ENCODE measurements at regions not wholly inside any gene's neighbourhood (a gene's known extent, or its start where the extent isn't known, plus 50 kb on each side); places are given as distances from the start of the nearest gene placed in this dataset.
"Not testable (repeated sequence)": the region's sequence is repeated elsewhere in the genome, so short reads cannot be mapped to it uniquely, and the experiment has no call there.

- no peaks in the 10 kb centered on the region for H3K36me3 Mint-ChIP-seq (ENCODE audit: low read depth)
- Histone ChIP-seq H2AFZ (peak overlapping the region; percentile 2; the same call in 1 of the 2 replicates), H3K27me3 (ENCODE audit: insufficient read depth) (no peaks in the 10 kb centered on the region), H3K4me2 (peak overlapping the region; percentile 65; the same call in 1 of the 2 replicates), H3K4me1 (ENCODE audit: insufficient read depth) (peaks cover 18% of the 10 kb centered on the region), H3K9me2 (ENCODE audit: insufficient read depth) (0 out of 2 replicates have a peak, but pooled peaks cover 4% of the 10 kb centered on the region), H3K4me3 (no peak overlapping the region), H3K36me3 (ENCODE audit: insufficient read depth) (no peaks in the 10 kb centered on the region), H3K27ac (ENCODE audit: low read depth) (0 out of 2 replicates have a peak overlapping the region, but pooled peaks have one; percentile 0), H4K20me1 (replicated peaks; ENCODE audit: insufficient read depth) (no peaks in the 10 kb centered on the region), H3F3A (replicated peaks; ENCODE audit: low read depth) (no peaks in the 10 kb centered on the region), H3K79me2 (replicated peaks; ENCODE audit: insufficient read depth) (no peaks in the 10 kb centered on the region)
- H3K4me1 Mint-ChIP-seq = peaks cover 24% of the 10 kb centered on the region
- H3K27me3 Mint-ChIP-seq (ENCODE audit: insufficient read depth, low read depth, poor library complexity) = no peaks in the 10 kb centered on the region
- H3K27ac Mint-ChIP-seq = no peak overlapping the region
- ATAC-seq (peak; percentile 75), DNase-seq (ENCODE audit: low spot score) (peak; percentile 62)
- H3K9me3 Mint-ChIP-seq = no peaks in the 10 kb centered on the region; the same call in 2 of the 3 replicates
- TF ChIP-seq ZNF331 (CRISPR knock-in tag; IDR thresholded peaks at IDR 0.05; ENCODE audit: low read depth) (no peak), POLR2AphosphoS5 (IDR thresholded peaks at IDR 0.05; ENCODE audit: low read depth) (no peak), ZNF114 (CRISPR knock-in tag; IDR thresholded peaks at IDR 0.05) (no peak), CTCF (conservative IDR thresholded peaks at IDR 0.05; ENCODE audit: low read depth in 2 of 2) (no peak), EZH2 (IDR thresholded peaks at IDR 0.05; ENCODE audit: low read depth, unreplicated experiment) (no peak), STAT1 (IDR thresholded peaks at IDR 0.05; ENCODE audit: unreplicated experiment) (no peak), ZNF462 (CRISPR knock-in tag; IDR thresholded peaks at IDR 0.05) (no peak)
- H3K4me3 Mint-ChIP-seq = no peak overlapping the region
Observed at GRCh38 chr3:194872669-194872977, 186.9 kb downstream of the FAM43A start.

GRCh38 chr3:194873474-194873873, 187.8 kb downstream of the FAM43A start:
- H3K27me3 ChIP-seq (ENCODE audit: insufficient read depth); H3K79me2 ChIP-seq (replicated peaks; ENCODE audit: insufficient read depth); H3K36me3 ChIP-seq (ENCODE audit: insufficient read depth); H3K4me3 Mint-ChIP-seq; H4K20me1 ChIP-seq (replicated peaks; ENCODE audit: insufficient read depth); H3K9me3 Mint-ChIP-seq; H3K4me2 ChIP-seq; H3K4me3 ChIP-seq; H3F3A ChIP-seq (replicated peaks; ENCODE audit: low read depth); ATAC-seq; H3K27ac ChIP-seq (ENCODE audit: low read depth); H3K36me3 Mint-ChIP-seq (ENCODE audit: low read depth); H3K27ac Mint-ChIP-seq; H3K9me2 ChIP-seq (ENCODE audit: insufficient read depth); H2AFZ ChIP-seq; H3K27me3 Mint-ChIP-seq (ENCODE audit: insufficient read depth, low read depth, poor library complexity); DNase-seq (ENCODE audit: low spot score): not testable (repeated sequence)
- peaks cover 22% of the 10 kb centered on the region for H3K4me1 Mint-ChIP-seq
- peaks cover 18% of the 10 kb centered on the region for H3K4me1 ChIP-seq (ENCODE audit: insufficient read depth)

Measured in GM23338 (cell line).